ENCODE measurements at regions not wholly inside any gene's neighbourhood (a gene's known extent, or its start where the extent isn't known, plus 50 kb on each side); places are given as distances from the start of the nearest gene placed in this dataset.

DNA sequence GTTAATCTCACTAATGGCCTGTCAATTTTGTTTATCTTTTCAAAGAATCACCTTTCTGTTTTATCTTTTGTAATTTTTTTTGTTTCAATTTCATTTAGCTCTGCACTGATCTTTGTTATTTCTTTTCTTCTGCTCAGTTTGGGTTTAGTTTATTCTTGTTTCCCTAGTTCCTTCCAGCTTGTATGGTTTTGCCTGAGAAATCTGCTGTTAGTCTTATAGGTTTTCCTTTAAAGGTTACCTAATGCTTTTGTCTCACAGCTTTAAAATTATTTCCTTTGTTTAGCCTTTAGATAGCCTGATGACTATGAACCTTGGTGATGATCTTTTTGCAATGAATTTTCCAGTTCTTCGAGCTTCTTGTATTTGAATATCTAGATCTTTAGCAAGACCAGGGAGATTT is 1869.8 kb upstream of the PCDH20 start:
- H3K4me2 ChIP-seq (ENCODE audit: insufficient read depth, low read length): no peak overlapping the region
- H3K9ac ChIP-seq (replicated peaks; ENCODE audit: extremely low read depth, insufficient read depth, low read length): no peak overlapping the region
- FAIRE-seq (no peak), DNase-seq (ENCODE audit: low read depth, low spot score) (no peak)
- no peaks in the 10 kb centered on the region for H3K27me3 ChIP-seq (ENCODE audit: control insufficient read depth in 2 of 2, insufficient read depth in 2 of 2, low read length in 2 of 2)
- H3K9me3 ChIP-seq (replicated peaks; ENCODE audit: control insufficient read depth, insufficient read depth, low read length): peaks cover 2% of the 10 kb centered on the region
- H3K36me3 ChIP-seq (ENCODE audit: control insufficient read depth in 2 of 2, extremely low read depth in 1 of 2, insufficient read depth in 2 of 2, low read length in 2 of 2): no peaks in the 10 kb centered on the region
- no peak overlapping the region for H3K27ac ChIP-seq (ENCODE audit: insufficient read depth, low read depth, low read length)
- BruUV-seq (replicated peaks): no TSS peak
- no peaks in the 10 kb centered on the region for H3K4me1 ChIP-seq (ENCODE audit: control insufficient read depth, extremely low read depth, insufficient read depth, low read length)
- no peaks in the 10 kb centered on the region for H3K9me1 ChIP-seq (replicated peaks; ENCODE audit: control insufficient read depth, extremely low read depth, insufficient read depth, low read length)
- ChIA-PET CTCF (no interaction called here), POLR2A (no interaction called here)
- no peak for TF ChIP-seq POLR2A (IDR thresholded peaks at IDR 0.05; ENCODE audit: low read depth, low read length)
- TF ChIP-seq EZH2 (IDR thresholded peaks at IDR 0.05; ENCODE audit: borderline replicate concordance, low read depth, low read length, severe bottlenecking): no peak
- no peak for TF ChIP-seq GATA2 (IDR thresholded peaks at IDR 0.05; ENCODE audit: insufficient read depth, insufficient read length, low read depth, low read length)
- TF ChIP-seq, protein P1, sequence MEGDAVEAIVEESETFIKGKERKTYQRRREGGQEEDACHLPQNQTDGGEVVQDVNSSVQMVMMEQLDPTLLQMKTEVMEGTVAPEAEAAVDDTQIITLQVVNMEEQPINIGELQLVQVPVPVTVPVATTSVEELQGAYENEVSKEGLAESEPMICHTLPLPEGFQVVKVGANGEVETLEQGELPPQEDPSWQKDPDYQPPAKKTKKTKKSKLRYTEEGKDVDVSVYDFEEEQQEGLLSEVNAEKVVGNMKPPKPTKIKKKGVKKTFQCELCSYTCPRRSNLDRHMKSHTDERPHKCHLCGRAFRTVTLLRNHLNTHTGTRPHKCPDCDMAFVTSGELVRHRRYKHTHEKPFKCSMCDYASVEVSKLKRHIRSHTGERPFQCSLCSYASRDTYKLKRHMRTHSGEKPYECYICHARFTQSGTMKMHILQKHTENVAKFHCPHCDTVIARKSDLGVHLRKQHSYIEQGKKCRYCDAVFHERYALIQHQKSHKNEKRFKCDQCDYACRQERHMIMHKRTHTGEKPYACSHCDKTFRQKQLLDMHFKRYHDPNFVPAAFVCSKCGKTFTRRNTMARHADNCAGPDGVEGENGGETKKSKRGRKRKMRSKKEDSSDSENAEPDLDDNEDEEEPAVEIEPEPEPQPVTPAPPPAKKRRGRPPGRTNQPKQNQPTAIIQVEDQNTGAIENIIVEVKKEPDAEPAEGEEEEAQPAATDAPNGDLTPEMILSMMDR (IDR thresholded peaks at IDR 0.05; ENCODE audit: extremely low read depth in 1 of 2, insufficient read depth in 1 of 2, low read depth in 1 of 2, low read length in 2 of 2): no peak
- TF ChIP-seq FOS (IDR thresholded peaks at IDR 0.05; ENCODE audit: borderline replicate concordance, insufficient read depth, low read length): no peak
- dilution Hi-C loops (cut with MboI; ENCODE audit: extremely low pct_ligation_motif_present, low sequenced_read_pairs) (no loop called here), intact Hi-C loops (cut with micrococcal nuclease) (no loop called here)
- H2AFZ ChIP-seq (ENCODE audit: low read depth, low read length): no peak overlapping the region
- no peak overlapping the region for H3K4me3 ChIP-seq (replicated peaks in 1 of 3; ENCODE audit: insufficient read depth in 1 of 3, low read depth in 1 of 3, low read length in 3 of 3)
- no peaks in the 10 kb centered on the region for H3K79me2 ChIP-seq (ENCODE audit: control insufficient read depth, insufficient read depth, low read length)
- no peaks in the 10 kb centered on the region for H4K20me1 ChIP-seq (replicated peaks; ENCODE audit: control insufficient read depth, extremely low read depth, insufficient read depth, low read length)

DNA sequence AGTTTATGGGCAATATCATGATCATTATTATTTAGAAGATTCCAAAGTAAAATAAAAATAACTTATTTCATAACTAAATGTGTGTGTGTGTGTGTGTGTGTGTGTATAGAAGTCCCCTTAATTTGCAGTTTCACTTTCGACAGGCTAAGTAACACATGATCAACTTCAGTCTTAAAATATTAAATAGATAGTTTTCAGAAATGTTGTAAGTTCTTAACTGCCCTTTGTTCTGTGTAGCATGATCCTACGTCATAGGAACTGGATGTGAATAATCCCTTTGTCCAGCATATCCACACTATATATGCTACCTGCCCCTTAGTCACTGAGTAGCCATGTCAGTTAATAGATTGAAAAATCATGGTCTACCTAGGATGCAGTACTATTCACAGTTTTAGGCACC is 1863.5 kb upstream of the PCDH20 start:
- no peak for TF ChIP-seq GATA2 (IDR thresholded peaks at IDR 0.05; ENCODE audit: insufficient read depth, insufficient read length, low read depth, low read length)
- TF ChIP-seq, protein P1 (IDR thresholded peaks at IDR 0.05; ENCODE audit: extremely low read depth in 1 of 2, insufficient read depth in 1 of 2, low read depth in 1 of 2, low read length in 2 of 2): no peak
- TF ChIP-seq, protein P2, sequence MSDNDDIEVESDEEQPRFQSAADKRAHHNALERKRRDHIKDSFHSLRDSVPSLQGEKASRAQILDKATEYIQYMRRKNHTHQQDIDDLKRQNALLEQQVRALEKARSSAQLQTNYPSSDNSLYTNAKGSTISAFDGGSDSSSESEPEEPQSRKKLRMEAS (IDR thresholded peaks at IDR 0.05; ENCODE audit: insufficient read depth, insufficient read length): no peak
- no peak for DNase-seq (ENCODE audit: low read depth, low spot score)
- Histone ChIP-seq H3K79me2 (ENCODE audit: control insufficient read depth, insufficient read depth, low read length) (no peaks in the 10 kb centered on the region), H3K9ac (replicated peaks; ENCODE audit: extremely low read depth, insufficient read depth, low read length) (no peak overlapping the region), H4K20me1 (replicated peaks; ENCODE audit: control insufficient read depth, extremely low read depth, insufficient read depth, low read length) (no peaks in the 10 kb centered on the region), H2AFZ (ENCODE audit: low read depth, low read length) (no peak overlapping the region), H3K27ac (ENCODE audit: insufficient read depth, low read depth, low read length) (no peak overlapping the region), H3K4me2 (ENCODE audit: insufficient read depth, low read length) (no peak overlapping the region), H3K9me3 (replicated peaks; ENCODE audit: control insufficient read depth, insufficient read depth, low read length) (no peaks in the 10 kb centered on the region), H3K36me3 (ENCODE audit: control insufficient read depth in 2 of 2, extremely low read depth in 1 of 2, insufficient read depth in 2 of 2, low read length in 2 of 2) (no peaks in the 10 kb centered on the region), H3K9me1 (replicated peaks; ENCODE audit: control insufficient read depth, extremely low read depth, insufficient read depth, low read length) (no peaks in the 10 kb centered on the region), H3K4me3 (replicated peaks in 1 of 3; ENCODE audit: insufficient read depth in 1 of 3, low read depth in 1 of 3, low read length in 3 of 3) (no peak overlapping the region), H3K4me1 (ENCODE audit: control insufficient read depth, extremely low read depth, insufficient read depth, low read length) (no peaks in the 10 kb centered on the region), H3K27me3 (ENCODE audit: control insufficient read depth in 2 of 2, insufficient read depth in 2 of 2, low read length in 2 of 2) (no peaks in the 10 kb centered on the region)
- dilution Hi-C loops (cut with MboI; ENCODE audit: extremely low pct_ligation_motif_present, low sequenced_read_pairs) (no loop called here), intact Hi-C loops (cut with micrococcal nuclease) (no loop called here)
- ChIA-PET POLR2A (no interaction called here), CTCF (no interaction called here)
- BruUV-seq (replicated peaks): no TSS peak
- no peak for FAIRE-seq

Data from endothelial cell of umbilical vein (primary cell).